Transverse colon (tissue), 4 donors: ENCODE measurements at regions not wholly inside any gene's neighbourhood (a gene's known extent, or its start where the extent isn't known, plus 50 kb on each side); places are given as distances from the start of the nearest gene placed in this dataset.

Experiments used
- DNase-seq: peaks from one replicate; pipeline ENCODE4 v3.0.0-alpha.2; 2019
- H3K27ac ChIP-seq, 4 donors: fragments of 200-600 bp; sonication (generic); 2 replicates each; pipeline ENCODE4 v1.5.1; 2016 to 2018; ENCODE audit warnings: inconsistent platforms in 4 of 4
- H3K27me3 ChIP-seq: fragments of 200-600 bp; sonication (generic); 2 replicates; pipeline ENCODE4 v1.5.1; 2017; ENCODE audit warnings: inconsistent platforms
- H3K36me3 ChIP-seq, 4 donors: fragments of 200-600 bp; sonication (generic); 2 replicates each; pipeline ENCODE4 v1.5.1; 2017 to 2019; ENCODE audit warnings: inconsistent platforms in 4 of 4
- H3K4me1 ChIP-seq, 4 donors: fragments of 200-600 bp; sonication (generic); 2 replicates each; pipeline ENCODE4 v1.5.1; 2017 to 2020; ENCODE audit warnings: inconsistent platforms in 4 of 4
- H3K4me3 ChIP-seq, 4 donors: fragments of 200-600 bp; sonication (generic); 1 replicate in 1 of 4; 2 replicates in 3 of 4; pipeline versions ENCODE4 v1.5.1 to v1.6.1; 2017 to 2019; ENCODE audit warnings: inconsistent platforms in 4 of 4
- H3K9me3 ChIP-seq, 2 donors: fragments of 200-600 bp; sonication (generic); 2 replicates each; pipeline ENCODE4 v1.5.1; 2017 to 2019; ENCODE audit warnings: inconsistent platforms in 2 of 2
- EP300 ChIP-seq: sonication (generic); formaldehyde crosslinking; IDR thresholded peaks from one replicate; pipeline ENCODE4 v1.6.1; 2017; ENCODE audit warnings: antibody characterized with exemption, low read depth
- POLR2A ChIP-seq: fragments of 450-650 bp; IDR thresholded peaks from one replicate; pipeline ENCODE4 v1.6.1; 2016; ENCODE audit warnings: antibody characterized with exemption, mild to moderate bottlenecking, moderate library complexity
- POLR2AphosphoS5 ChIP-seq, 3 donors: sonication (generic); formaldehyde crosslinking; IDR thresholded peaks; one replicate each; pipeline ENCODE4 v1.6.1; 2016; ENCODE audit warnings: antibody characterized with exemption in 3 of 3
- WGBS, 2 donors: methylation state at CpG; one replicate each; pipeline ENCODE4 v1.1.5; 2018; ENCODE audit warnings: low coverage in 1 of 2; 5-methylcytosine and 5-hydroxymethylcytosine counted together
- in situ Hi-C, 4 donors: fragments of 200-750 bp; cut with MboI; loops; one replicate each; pipeline versions ENCODE4 v1.15.0 to v1.15.1; 2017; ENCODE audit warnings: low sequenced_read_pairs in 3 of 4, low pct_ligation_motif_present in 1 of 4, low pct_unique_long_range_greater_than_20kb in 1 of 4
- intact Hi-C: fragments of 100-400 bp; cut with DNase I; formaldehyde crosslinking; loops from one replicate; pipeline ENCODE4 v1.15.1; 2023; ENCODE audit warnings: low total_unique reads
- TF ChIP-seq, protein P1 (sequence below), 5 experiments: fragments of 200-600 bp in 3 of 5; fragments of 450-650 bp in 2 of 5; sonication (generic) in 3 of 5; IDR thresholded peaks; 1 replicate in 2 of 5; 2 replicates in 3 of 5; pipeline ENCODE4 v1.5.1; 2016 to 2017; ENCODE audit warnings: antibody characterized with exemption in 5 of 5, inconsistent platforms in 3 of 5, mild to moderate bottlenecking in 2 of 5, moderate library complexity in 1 of 5

DNA sequence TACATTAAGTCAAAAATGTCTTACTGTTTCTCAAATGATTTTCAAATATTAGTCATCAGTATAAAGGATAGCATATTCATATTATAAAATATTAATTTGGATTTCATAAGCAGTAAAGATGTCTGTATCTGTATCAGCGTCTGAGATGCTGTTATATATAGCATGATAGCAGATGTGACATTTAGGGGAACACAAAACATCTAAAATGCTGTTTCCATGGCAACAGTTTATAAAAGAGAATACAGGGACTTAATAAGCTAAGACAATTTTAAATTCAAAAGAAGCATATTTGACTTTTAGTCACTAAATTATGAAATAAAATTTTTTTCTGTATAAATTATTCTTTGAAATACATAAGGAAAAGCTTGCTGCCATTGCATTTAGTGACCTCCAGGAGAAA lies 432.2 kb downstream of the PDGFC start:
- H3K36me3 ChIP-seq = no peaks in the 10 kb centered on the region
- WGBS, 2 donors = 86 to 92% methylated on average over 1 of the region's 1 CpG
- no peak overlapping the region for H3K27ac ChIP-seq
- in situ Hi-C loops (no loop called here), intact Hi-C loops (no loop called here)
- peaks cover 0 to 3% (median 0%) of the 10 kb centered on the region in 4 donors for H3K4me1 ChIP-seq
- TF ChIP-seq EP300 (no peak), POLR2AphosphoS5 (IDR thresholded peaks at IDR 0.05) (no peak), POLR2A (no peak)
- TF ChIP-seq, protein P1, sequence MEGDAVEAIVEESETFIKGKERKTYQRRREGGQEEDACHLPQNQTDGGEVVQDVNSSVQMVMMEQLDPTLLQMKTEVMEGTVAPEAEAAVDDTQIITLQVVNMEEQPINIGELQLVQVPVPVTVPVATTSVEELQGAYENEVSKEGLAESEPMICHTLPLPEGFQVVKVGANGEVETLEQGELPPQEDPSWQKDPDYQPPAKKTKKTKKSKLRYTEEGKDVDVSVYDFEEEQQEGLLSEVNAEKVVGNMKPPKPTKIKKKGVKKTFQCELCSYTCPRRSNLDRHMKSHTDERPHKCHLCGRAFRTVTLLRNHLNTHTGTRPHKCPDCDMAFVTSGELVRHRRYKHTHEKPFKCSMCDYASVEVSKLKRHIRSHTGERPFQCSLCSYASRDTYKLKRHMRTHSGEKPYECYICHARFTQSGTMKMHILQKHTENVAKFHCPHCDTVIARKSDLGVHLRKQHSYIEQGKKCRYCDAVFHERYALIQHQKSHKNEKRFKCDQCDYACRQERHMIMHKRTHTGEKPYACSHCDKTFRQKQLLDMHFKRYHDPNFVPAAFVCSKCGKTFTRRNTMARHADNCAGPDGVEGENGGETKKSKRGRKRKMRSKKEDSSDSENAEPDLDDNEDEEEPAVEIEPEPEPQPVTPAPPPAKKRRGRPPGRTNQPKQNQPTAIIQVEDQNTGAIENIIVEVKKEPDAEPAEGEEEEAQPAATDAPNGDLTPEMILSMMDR (IDR thresholded peaks at IDR 0.05) = no peak
- no peaks in the 10 kb centered on the region for H3K9me3 ChIP-seq
- H3K27me3 ChIP-seq = no peaks in the 10 kb centered on the region
- no peak for DNase-seq
- H3K4me3 ChIP-seq = no peak overlapping the region

DNA sequence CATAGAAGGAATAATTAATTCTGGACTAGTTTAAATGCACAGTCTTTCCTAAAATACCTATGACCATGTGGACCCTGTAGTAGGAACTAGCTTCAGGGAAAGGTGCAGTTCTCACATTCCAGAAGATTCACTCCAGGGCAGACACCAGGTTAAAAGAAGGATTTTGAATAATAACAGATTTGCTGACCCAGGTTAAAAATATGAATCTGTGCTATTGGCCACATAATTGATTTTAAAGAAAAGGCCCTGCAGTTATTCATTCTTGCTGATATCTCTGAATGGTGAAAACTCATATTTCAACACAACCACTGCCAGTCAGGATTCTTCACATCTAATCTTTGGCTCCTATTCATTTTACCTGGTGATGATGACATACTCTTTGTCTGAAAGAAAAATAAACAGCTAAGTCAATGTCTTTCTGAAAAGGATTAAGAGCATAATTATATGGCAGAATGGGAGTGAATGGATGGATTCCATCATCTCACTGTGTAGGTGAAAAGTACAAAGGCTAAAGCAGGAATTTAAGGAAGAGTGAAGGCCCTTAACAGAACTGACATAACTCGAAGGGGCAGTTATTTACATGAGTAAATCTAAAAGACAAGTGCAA lies 432.8 kb downstream of the PDGFC start:
- no peaks in the 10 kb centered on the region for H3K36me3 ChIP-seq
- no peaks in the 10 kb centered on the region for H3K4me1 ChIP-seq
- H3K27ac ChIP-seq = no peak overlapping the region
- no peak for DNase-seq
- intact Hi-C loops (no loop called here), in situ Hi-C loops (no loop called here)
- WGBS, 2 donors = 33 to 67% methylated on average over 1 of the region's 1 CpG
- TF ChIP-seq, protein P1 (IDR thresholded peaks at IDR 0.05) = no peak
- TF ChIP-seq POLR2AphosphoS5 (IDR thresholded peaks at IDR 0.05) = no peak
- TF ChIP-seq POLR2A = no peak
- no peak for TF ChIP-seq EP300
- H3K27me3 ChIP-seq = no peaks in the 10 kb centered on the region
- H3K9me3 ChIP-seq = no peaks in the 10 kb centered on the region
- no peak overlapping the region for H3K4me3 ChIP-seq

DNA sequence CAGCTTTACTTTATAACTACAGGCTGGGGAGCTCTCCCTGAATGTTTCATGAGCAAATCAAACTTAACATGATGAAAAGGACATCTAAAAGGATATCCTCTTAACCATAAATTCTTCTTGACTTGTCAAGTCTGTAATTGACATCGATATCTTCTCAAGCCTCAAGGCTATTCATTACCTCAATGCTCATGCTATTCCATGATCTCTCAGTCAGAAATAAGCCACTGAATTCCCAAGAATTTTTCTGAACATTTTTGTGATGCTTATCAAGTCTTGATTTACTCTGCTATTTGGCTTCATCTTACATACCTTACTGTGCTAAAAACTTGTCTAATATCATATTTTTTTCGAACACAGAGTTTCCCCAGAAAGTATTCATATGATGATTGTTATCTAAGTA lies 433.4 kb downstream of the PDGFC start:
- no peak overlapping the region for H3K27ac ChIP-seq
- H3K4me3 ChIP-seq = no peak overlapping the region
- in situ Hi-C loops = no loop called here
- TF ChIP-seq POLR2A = no peak
- no peak for TF ChIP-seq EP300
- no peak for TF ChIP-seq POLR2AphosphoS5 (IDR thresholded peaks at IDR 0.05)
- TF ChIP-seq, protein P1 (IDR thresholded peaks at IDR 0.05) = no peak
- H3K9me3 ChIP-seq = no peaks in the 10 kb centered on the region
- no peak for DNase-seq
- no peaks in the 10 kb centered on the region for H3K4me1 ChIP-seq
- 71 to 75% methylated on average over 2 of the region's 2 CpGs for WGBS, 2 donors
- no peaks in the 10 kb centered on the region for H3K27me3 ChIP-seq
- intact Hi-C loops = no loop called here
- no peaks in the 10 kb centered on the region for H3K36me3 ChIP-seq

DNA sequence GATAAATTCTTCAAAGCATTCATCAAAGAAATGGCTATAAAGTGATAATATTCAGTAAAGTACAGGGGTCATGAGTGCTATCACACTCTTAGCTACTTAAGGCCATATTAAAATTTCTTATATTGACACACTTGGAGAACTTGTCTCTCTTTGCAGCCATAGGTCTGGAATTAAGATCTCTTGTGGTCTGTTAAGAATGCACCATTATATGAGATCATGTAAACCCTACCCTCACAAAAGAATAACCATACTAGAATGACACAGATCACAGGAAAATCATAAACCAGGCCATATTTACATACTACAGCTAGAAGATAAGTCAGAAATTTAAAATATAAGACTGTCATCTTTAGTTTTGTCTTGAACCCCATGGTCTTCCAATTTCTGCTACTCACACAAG lies 434.3 kb downstream of the PDGFC start:
- Histone ChIP-seq H3K9me3 (no peaks in the 10 kb centered on the region), H3K4me1 (no peaks in the 10 kb centered on the region), H3K4me3 (no peak overlapping the region), H3K27me3 (no peaks in the 10 kb centered on the region), H3K36me3 (no peaks in the 10 kb centered on the region), H3K27ac (no peak overlapping the region)
- in situ Hi-C loops (no loop called here), intact Hi-C loops (no loop called here)
- TF ChIP-seq POLR2AphosphoS5 (IDR thresholded peaks at IDR 0.05) (no peak), EP300 (no peak), POLR2A (no peak)
- TF ChIP-seq, protein P1 (IDR thresholded peaks at IDR 0.05) = no peak
- no peak for DNase-seq
